GM19035 (cell line): ENCODE measurements at regions not wholly inside any gene's neighbourhood (a gene's known extent, or its start where the extent isn't known, plus 50 kb on each side); places are given as distances from the start of the nearest gene placed in this dataset.

Experiments used
- ATAC-seq: cut with Tn5 transposase; IDR thresholded peaks from one replicate; pipeline ENCODE4 v1.9.1; 2021; ENCODE audit not compliant: unreplicated experiment

DNA sequence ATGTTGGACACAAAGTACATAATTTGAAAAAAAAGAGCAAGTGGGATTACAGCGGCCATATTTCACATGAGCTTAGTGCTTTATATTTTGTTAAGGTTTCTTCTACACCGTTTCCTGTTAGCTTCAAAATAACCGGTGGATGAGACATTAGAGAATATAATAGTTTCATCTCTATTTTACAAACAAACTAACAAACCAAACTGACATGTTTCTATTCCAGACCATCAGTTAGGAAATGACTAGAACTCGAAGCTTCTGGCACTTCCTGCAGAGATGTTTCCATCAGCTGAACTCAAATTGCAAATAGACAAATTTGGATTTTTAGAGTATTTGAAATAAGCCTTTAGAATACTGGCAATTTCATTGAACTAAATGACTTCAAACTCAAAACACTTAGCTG lies 86.5 kb downstream of the MTRR start:
- no peak for ATAC-seq

DNA sequence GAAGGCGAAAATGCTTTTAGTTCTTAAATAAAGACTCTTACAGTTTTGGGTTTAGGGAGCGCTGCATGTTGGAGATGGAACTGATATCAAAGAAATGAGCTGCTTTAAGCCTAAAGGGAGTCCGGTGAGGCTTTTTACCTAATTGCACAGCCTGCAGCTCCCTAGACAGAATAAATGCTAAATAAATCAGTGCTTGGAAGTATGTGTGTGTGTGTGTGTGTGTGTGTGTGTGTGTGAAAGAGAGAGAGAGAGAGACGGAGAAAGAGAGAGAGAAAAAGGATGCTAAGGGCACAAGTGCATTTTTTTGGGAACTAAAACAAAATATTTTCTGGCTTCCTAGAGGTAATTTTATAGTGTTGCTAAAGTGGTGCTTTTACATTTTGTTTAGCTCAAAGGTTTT lies 88.4 kb downstream of the MTRR start:
- ATAC-seq: no peak

DNA sequence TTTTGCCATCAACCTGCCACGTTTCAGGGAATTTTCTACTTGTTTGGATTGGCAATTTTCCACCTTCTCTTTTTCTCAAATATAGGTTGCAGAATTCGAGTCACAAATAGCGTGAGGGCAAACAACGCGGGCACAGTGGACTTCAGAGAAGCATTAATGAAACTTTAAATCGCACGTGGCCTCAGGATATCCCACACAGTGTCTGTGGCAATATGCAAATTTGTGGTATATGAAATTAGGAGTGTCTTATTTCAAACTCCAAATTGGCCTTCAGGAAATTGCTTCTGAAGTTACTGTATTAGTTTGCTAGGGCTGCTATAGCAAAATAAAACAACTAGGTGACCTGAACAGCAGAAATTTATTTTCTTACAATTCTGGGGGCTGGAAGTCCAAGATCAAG lies 91.2 kb downstream of the MTRR start:
- no peak for ATAC-seq

DNA sequence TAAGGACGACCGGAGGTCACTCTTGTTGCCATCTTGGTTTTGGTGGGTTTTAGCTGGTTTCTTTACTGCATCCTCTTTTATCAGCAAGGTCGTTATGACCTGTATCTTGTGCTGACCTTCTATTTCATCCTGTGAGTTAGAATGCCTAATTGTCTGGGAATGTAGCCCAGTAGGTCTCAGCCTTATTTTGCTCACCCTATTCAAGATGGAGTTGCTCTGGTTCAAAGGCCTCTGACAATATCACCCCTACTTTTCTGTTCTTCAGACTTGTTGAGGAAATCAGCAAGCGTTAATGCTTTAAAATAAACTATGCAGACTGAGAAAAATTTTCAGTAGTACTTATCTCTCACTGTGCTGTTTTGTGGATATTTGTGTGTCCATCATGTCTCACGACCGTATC lies 92.6 kb downstream of the MTRR start:
- ATAC-seq: no peak

DNA sequence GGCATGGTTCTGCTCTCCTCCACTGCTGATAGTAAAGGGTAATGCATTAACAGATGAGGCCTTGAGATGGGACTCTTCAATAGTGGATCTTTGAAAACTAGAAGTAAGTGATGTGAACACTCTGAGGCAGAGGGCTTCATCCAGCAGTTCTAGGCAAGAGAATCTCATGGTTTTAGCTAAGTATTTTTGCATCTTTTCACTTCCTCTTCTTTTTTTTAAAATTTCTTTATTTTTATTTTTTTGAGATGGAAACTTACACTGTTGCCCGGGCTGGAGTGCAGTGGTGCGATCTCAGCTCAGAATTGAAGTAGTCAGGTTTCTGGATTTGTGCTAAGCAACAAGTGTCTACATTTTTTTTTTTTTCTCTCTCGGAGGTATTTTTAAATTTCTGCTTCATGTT lies 101.9 kb downstream of the MTRR start:
- ATAC-seq: no peak

DNA sequence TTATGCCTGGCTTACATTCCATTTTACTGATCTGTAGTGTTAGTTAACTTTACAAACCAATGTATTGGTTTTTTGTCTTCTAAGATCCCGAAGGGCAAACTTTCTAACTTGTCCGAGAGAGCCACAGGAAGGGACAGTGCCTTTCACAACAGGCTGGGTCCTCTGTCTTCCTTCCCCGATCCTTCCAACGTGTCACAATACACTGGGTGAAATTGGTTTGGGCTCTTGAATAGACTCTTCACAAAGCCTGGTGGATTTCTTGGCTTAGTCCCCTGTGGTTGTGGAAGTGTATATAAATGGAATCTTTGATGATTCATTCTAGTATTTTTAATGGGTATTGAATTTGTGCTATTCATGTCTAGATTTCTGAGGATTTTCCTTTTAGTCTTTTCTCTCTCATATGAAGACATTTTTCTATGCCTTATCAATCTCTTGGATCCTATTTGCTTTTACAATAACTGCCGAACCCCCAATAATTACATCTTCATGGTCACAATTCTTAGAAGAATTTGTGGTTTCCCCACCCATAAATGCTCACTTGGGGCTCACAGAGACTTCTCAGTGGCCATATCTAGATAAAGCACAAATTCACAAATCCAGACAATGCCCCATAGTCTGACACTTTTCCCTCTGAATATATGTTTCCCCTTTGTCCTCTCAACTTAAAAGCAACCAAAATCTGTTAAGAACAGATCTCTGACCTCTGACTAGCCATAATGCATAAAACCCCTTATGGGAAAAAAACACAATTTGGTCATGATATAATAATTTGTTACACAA lies 107.7 kb downstream of the MTRR start:
- ATAC-seq: no peak

DNA sequence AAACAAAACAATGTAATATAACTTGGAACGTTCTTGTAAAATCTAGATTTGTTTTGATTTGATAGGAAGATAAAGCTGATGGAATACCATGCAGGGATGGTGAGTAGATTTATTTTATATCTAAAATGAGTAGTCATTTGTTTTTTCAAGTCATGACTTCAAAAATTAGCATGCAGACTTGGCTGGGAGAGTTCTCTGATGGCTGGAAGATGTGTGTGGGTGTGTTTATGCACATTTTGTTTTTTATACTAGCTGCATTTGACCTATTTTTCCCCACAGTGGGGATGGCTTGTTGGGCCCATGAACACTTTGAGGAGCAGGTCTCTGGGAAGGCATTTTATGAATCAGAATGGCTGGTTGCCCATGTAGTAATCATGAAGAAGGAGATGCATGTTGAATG lies 109.2 kb downstream of the MTRR start:
- ATAC-seq: no peak

DNA sequence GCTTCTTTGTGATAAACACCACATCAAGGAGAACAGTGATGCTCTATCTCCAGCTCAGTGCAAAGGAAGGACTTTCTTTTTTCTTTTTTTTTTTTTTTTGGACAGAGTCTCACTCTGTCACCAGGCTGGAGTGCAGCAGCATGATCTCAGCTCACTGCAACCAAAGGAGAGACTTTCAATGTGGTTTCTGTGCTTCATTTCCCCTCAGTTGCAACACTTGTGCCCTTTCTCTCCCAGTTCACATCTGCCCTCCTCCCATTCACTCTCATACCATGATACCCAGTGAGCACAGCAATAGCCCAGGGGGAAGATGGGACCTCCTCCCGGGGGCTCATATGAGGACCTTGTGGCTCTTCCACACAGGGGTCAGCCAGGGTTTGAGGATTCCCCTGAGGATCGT lies 110.0 kb downstream of the MTRR start:
- no peak for ATAC-seq

DNA sequence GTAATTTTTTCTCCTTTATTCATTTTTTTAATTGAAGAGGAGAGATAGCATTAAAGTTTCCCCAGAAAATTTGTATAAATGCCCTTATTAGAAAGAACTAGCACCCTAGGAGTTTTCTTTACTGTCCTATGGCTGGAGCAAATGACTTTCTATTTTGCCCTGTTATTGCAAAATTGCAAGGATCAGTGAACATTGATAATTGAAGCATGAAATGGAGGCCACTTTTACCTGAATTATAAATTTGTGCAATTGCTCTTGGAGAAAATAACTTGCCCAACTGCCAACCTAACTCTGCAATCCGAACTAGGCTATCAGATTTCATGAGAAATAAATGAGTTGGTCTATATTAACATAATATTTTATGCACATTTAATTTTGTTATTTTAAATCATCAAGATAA lies 111.9 kb downstream of the MTRR start:
- no peak for ATAC-seq

DNA sequence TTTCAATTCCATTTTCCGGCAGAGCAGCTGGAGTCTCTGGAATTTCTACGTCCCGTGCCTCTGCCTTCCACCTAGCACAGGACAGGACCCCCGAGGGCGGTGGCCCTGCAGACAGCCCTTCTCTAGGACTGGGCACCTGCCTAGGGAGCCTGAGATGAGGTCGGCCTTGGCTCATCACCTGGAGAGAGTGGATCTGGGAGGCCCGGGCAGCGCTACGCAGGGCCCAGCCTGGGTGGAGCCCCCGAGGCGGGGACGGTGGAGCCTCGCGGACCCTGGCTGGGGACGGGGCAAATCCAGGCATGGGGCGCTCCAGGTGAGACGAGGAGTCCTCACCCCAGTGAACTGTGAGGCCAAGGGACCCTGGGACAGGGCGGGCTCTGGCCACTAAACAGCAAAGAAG lies 114.5 kb downstream of the MTRR start:
- ATAC-seq: no peak

DNA sequence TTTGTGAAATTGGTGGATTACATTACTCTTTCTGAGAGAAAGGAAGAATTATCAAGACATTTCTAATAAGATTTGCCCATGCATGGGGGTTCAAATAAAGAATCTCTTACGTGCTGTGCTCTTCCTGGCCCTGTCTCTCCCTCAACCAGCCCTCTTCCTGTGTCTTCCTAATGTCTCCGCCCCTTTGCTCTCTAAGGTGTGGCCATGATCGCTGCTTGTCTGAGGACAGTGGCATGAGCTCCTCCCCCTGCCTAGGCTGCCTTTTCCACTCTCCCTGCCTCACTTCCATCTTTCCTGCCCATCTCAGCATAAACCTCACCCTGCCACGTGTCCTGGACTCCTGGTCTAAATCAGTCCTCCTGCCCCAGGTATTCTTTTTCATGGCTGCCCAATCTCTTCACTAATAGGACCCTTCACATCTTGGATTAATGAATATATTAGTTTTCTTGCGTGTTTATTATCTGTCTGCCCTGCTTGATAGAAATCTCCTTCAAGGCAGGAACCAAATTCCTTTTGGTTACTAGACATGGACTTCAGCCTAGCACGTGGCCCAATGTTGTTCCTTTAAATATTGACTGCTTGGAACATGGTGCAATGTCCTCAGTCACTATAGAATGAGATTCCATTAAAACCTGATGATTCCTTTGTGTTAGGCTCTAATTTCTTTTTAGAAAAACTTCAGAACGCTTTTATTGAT lies 122.3 kb downstream of the MTRR start:
- no peak for ATAC-seq

DNA sequence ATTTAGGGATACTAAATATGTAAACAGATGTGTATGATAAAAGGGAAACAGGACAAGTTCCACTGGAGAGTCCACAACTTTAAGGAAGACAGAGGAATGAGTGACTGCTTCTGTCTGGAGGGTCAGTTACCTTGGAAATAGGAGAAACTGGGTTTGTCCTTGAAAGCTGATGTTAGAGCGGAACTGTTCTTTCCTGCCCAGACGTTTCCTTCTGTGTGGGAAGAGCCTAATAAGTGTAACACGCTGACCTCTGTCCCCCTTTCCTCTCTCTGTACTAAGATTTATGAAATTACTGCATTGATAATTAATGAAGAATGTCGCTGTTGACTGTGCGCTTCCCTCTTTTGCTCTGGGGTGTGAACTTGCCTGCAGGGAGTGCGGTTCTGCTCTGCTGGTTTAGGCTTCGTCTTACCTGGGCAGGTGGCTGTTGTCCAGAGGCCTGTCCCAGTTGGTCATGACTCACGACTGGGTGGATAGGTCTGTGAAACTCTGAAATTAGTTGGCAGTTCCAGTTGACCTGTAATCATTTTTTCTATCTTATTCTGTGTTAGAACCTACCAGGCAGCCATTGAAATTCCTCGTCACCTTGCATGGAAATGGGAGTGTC lies 126.8 kb downstream of the MTRR start:
- ATAC-seq: no peak

DNA sequence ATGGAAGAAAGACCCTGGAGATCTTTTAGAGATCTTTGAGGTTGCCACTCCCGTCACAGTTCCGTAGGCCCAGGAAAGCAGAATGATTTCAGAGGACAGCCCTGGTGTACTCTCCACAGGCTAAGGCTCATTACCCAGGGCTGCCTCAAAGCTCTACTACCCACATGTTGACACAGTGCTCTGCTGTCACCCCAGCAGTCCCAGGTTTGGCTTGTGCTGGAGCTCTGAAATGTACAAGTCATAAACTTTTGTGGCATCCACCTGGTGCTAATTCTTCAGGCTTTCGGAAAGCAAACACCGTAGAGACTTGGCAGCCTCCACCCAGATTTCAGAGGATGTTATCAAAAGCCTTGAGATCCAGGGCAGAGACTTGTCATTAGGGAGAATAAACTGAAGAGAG lies 136.5 kb downstream of the MTRR start:
- no peak for ATAC-seq

DNA sequence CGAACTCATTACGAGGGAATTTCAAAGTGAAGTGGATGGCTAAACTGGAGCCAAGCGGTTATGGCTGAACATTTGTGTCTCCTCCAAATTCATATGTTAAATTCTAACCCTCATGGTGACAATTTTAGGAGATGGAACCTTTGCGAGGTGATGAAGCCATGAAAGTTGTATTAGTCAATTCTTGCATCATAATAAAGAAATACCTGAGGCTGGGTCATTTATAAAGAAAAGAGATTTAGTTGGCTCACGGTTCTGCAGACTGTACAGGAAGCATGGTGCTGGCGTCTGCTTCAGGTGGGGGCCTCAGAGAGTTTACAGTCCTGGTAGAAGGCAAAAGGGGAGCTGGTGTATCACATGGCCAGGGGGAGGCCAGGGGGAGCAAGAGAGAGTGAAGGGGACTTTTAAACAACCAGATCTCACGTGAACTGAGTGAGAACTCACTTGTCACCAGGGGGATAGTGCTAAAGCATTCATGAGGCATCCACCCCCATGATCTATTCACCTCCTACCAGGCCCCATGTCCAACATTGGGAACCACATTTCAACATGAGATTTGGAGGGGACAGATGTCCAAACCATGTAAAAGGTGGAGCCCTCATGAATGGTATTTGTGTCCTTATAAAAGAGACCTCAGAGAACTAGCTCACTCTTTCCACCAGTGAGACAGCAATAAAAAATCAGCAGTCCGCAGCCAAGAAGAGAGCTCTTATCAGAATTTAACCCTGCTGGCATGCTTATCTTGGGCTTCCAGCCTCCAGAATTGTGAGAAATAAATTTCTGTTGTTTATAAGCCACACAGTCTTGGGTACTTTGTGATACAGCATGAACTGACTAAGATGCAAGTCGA lies 143.4 kb downstream of the MTRR start:
- ATAC-seq: no peak

DNA sequence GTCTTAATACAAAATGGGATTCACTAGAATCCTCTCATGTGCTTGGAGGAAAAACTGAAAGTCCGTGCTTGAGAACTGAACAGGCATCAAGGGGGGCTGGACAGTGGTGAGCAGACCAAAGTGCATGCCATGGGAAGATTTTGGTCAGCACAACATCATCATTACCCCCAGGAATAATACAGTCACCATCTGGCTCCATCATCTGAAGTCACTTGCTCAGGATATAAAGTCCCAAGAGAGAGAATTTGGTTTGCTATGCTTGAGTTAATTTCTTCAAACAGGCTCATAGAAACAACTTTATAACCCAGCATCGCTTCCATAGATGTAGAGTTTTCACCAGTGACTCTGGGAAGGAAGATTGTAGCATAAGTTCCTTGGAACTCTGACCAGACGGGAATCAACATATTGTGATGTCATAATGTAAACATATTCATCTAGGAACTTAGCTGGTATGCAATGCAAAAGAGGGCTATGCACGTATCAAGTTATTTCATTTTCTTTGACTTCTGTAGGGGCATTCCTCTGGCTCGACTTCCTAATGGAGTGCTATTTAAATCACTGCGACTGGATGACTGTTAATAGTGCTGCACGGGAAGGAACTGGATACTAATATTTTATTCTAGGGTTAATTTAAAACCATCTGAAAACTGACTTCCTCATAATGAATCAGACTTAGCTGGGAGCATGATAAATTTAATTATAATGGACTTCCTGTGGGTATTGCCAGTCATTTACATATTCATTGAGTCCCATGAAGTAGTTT lies 145.2 kb downstream of the MTRR start:
- no peak for ATAC-seq

DNA sequence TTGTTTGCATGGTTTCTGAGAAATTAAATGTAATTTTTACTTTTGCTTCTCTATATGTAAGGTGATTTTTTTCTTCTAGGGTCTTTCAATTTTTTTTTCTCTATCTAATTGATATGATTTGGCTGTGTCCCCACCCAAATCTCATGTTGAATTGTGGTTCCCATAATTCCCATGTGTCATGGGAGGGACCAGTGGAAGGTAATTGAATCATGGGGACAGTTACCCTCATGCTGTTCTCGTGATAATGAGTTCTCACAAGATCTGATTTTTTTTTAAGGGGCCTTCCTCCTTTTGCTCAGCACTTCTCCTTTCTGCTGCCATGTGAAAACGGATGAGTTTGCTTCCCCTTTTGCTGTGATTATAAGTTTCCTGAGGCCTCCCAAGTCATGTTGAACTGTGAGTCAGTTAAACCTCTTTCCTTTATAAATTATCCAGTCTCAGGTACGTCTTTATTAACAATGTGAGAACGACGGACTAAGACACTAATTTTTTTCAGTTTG lies 150.8 kb downstream of the MTRR start:
- no peak for ATAC-seq

DNA sequence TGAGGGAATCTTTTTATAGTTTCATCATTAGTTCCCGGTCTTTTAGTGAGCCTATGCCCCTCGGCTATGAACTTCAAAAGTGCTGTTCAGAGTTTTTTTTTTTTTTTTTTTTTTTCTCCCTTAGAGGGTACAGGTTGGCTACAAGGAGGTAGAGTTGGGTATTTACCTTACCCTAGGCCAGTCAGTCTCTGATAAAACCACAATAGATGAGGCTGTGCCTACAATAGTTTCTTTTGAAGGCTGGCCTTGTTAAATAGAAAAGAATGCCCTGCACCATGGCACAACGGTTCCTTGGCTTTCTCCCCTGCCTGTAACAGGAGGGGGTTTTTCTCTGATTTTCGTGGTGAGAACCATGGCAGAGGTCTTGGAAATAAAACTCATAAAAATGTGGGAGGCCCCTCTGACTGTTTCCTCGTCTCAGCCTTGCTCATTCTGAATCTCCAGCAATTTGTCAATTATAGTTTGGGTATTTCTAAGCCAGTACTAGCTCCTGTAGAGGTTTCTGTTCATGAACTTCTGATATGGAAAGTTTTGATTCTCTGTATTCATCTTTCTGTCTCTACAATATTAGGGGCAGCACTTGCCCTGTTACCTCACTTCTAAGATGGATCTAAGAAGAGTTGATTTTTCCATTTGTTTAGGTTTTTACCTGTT lies 152.0 kb downstream of the MTRR start:
- ATAC-seq: no peak

DNA sequence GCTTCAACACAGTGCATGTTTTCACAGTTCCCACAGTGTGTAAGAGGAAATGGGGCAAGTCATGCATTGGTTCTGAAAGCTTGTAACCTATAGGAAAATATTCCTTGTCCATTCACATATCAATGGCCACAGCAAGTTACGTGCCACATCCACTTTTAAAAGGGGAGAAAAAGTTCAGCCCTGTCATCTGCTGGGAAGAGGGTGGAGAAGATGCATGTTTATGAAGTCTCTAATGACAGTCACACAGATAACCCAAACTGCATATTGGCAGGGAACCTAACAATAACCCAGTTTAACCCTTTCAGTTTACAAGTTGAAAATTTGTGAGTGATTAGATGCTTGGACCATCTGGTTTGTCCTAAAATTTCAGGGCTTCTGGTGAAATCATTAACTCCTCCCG lies 159.3 kb downstream of the MTRR start:
- no peak for ATAC-seq

DNA sequence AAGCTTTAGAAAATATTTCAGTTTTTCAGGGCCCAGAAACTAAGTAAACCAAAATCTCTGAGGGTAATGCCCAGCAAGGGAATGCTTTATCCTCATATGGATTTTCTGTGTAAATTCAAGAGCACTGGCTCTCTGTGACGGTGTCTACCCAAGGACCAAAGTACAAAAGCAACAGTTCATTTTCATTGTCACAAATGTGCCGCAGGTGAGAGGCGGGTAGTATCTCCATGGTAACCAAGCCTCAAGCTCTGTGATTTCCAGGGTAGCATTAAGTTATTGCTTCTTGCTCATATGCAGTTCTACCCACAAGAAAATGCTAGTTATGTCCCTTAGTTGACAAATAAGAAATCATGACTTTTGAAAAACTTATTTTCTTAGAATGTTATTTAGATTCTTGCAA lies 164.3 kb downstream of the MTRR start:
- no peak for ATAC-seq

DNA sequence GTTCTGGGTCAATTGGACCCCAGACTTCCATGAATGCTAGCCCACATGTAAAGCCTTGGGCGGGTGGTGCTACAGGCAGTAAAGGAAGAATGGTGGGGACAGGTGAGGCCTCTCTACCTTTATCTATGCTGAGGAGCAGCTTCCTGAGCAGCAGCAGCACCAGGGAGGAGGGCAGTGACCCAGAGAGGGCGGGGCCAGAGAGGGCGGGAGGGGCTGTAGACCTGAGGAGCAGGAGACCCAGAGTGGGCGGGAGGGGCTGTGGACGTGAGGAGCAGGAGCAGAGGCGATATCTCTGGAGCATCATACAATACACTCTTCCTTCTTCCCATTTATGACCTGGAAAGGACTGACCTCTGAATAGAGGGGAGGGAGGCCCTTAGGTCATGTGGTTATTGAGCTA lies 165.9 kb downstream of the MTRR start:
- no peak for ATAC-seq
